Ascending aorta (tissue), 2 donors: ENCODE measurements at regions not wholly inside any gene's neighbourhood (a gene's known extent, or its start where the extent isn't known, plus 50 kb on each side); places are given as distances from the start of the nearest gene placed in this dataset.

Experiments
- DNase-seq, 2 donors: peaks; one replicate each; pipeline ENCODE4 v3.0.0-alpha.2; 2019; ENCODE audit warnings: low spot score in 2 of 2
- H3K27ac ChIP-seq, 2 donors: fragments of 200-600 bp; sonication (generic); one replicate each; pipeline ENCODE4 v1.5.1; 2016 to 2017; ENCODE audit warnings: mild to moderate bottlenecking in 1 of 2
- H3K27me3 ChIP-seq: fragments of 200-600 bp; sonication (generic); one replicate; pipeline ENCODE4 v1.5.1; 2017
- H3K36me3 ChIP-seq, 2 donors: fragments of 200-600 bp; sonication (generic); one replicate each; pipeline ENCODE4 v1.5.1; 2016
- H3K4me1 ChIP-seq, 2 donors: fragments of 200-600 bp; sonication (generic); one replicate each; pipeline ENCODE4 v1.5.1; 2016 to 2017; ENCODE audit warnings: mild to moderate bottlenecking in 1 of 2
- H3K4me3 ChIP-seq, 2 donors: fragments of 200-600 bp; sonication (generic); one replicate each; pipeline ENCODE4 v1.5.1; 2016 to 2017; ENCODE audit warnings: mild to moderate bottlenecking in 1 of 2
- H3K9me3 ChIP-seq, 2 donors: fragments of 200-600 bp; sonication (generic); one replicate each; pipeline ENCODE4 v1.5.1; 2016
- CTCF ChIP-seq, 3 experiments: fragments of 200-600 bp in 2 of 3; fragments of 450-650 bp in 1 of 3; sonication (generic) in 2 of 3; IDR thresholded peaks; one replicate each; pipeline ENCODE4 v1.5.1; 2016 to 2019; ENCODE audit warnings: antibody characterized with exemption in 3 of 3, mild to moderate bottlenecking in 1 of 3, moderate library complexity in 1 of 3
- intact Hi-C: fragments of 100-400 bp; cut with DNase I; formaldehyde crosslinking; loops from one replicate; pipeline ENCODE4 v1.15.1; 2023

GRCh38 chr20:39813190-39813829 lies 851.2 kb downstream of the DHX35 start:
- intact Hi-C loops: no loop called here
- no peaks in the 10 kb centered on the region for H3K27me3 ChIP-seq
- H3K4me3 ChIP-seq: no peak overlapping the region
- no peak for TF ChIP-seq CTCF (IDR thresholded peaks at IDR 0.05)
- no peaks in the 10 kb centered on the region for H3K36me3 ChIP-seq
- no peaks in the 10 kb centered on the region for H3K9me3 ChIP-seq
- H3K27ac ChIP-seq: no peak overlapping the region
- no peak for DNase-seq
- H3K4me1 ChIP-seq: no peaks in the 10 kb centered on the region

- no peaks in the 10 kb centered on the region for H3K36me3 ChIP-seq
- TF ChIP-seq CTCF (IDR thresholded peaks at IDR 0.05): no peak
- no peak overlapping the region for H3K27ac ChIP-seq
- H3K27me3 ChIP-seq: no peaks in the 10 kb centered on the region
- no peak overlapping the region for H3K4me3 ChIP-seq
- no peak for DNase-seq
- H3K4me1 ChIP-seq: no peaks in the 10 kb centered on the region
- intact Hi-C loops: no loop called here
- no peaks in the 10 kb centered on the region for H3K9me3 ChIP-seq
Measured at GRCh38 chr20:39812116-39812515, 850.0 kb downstream of the DHX35 start.

GRCh38 chr20:39810309-39810708 lies 848.2 kb downstream of the DHX35 start:
- Histone ChIP-seq H3K4me3 (no peak overlapping the region), H3K9me3 (no peaks in the 10 kb centered on the region), H3K36me3 (no peaks in the 10 kb centered on the region), H3K27ac (no peak overlapping the region), H3K27me3 (no peaks in the 10 kb centered on the region), H3K4me1 (no peaks in the 10 kb centered on the region)
- no peak for DNase-seq
- no peak for TF ChIP-seq CTCF (IDR thresholded peaks at IDR 0.05)
- intact Hi-C loops: no loop called here

- no peaks in the 10 kb centered on the region for H3K36me3 ChIP-seq
- no peaks in the 10 kb centered on the region for H3K4me1 ChIP-seq
- no peak for TF ChIP-seq CTCF (IDR thresholded peaks at IDR 0.05)
Measured at GRCh38 chr20:39808613-39809012, 846.5 kb downstream of the DHX35 start.

GRCh38 chr20:39800548-39800947 lies 838.4 kb downstream of the DHX35 start:
- no peak for TF ChIP-seq CTCF (IDR thresholded peaks at IDR 0.05)
- H3K4me3 ChIP-seq: no peak overlapping the region
- intact Hi-C loops: no loop called here
- H3K4me1 ChIP-seq: peaks cover 0 to 5% of the 10 kb centered on the region in 2 donors
- peak in 1 of 2 donors; percentile 65 for DNase-seq
- H3K27ac ChIP-seq: no peak overlapping the region
- no peaks in the 10 kb centered on the region for H3K36me3 ChIP-seq
- no peaks in the 10 kb centered on the region for H3K27me3 ChIP-seq
- H3K9me3 ChIP-seq: peaks cover 0 to 5% of the 10 kb centered on the region in 2 donors

More at GRCh38 chr20:39808613-39809012, 846.5 kb downstream of the DHX35 start:
- Histone ChIP-seq H3K27me3 (no peaks in the 10 kb centered on the region), H3K9me3 (no peaks in the 10 kb centered on the region), H3K4me3 (no peak overlapping the region), H3K27ac (no peak overlapping the region)
- DNase-seq: no peak
- intact Hi-C loops: no loop called here

GRCh38 chr20:39800111-39800510 lies 838.0 kb downstream of the DHX35 start:
- no peak for DNase-seq
- H3K4me3 ChIP-seq: no peak overlapping the region
- H3K27ac ChIP-seq: no peak overlapping the region
- no peaks in the 10 kb centered on the region for H3K27me3 ChIP-seq
- H3K9me3 ChIP-seq: peaks cover 0 to 5% of the 10 kb centered on the region in 2 donors
- no peaks in the 10 kb centered on the region for H3K36me3 ChIP-seq
- intact Hi-C loops: no loop called here
- no peak for TF ChIP-seq CTCF (IDR thresholded peaks at IDR 0.05)
- peaks cover 0 to 5% of the 10 kb centered on the region in 2 donors for H3K4me1 ChIP-seq
